Activated CD8-positive, alpha-beta T cell treated with anti-CD3 and anti-CD28 coated beads for 36 hours (primary cell): ENCODE measurements at regions not wholly inside any gene's neighbourhood (a gene's known extent, or its start where the extent isn't known, plus 50 kb on each side); places are given as distances from the start of the nearest gene placed in this dataset.

Experiments
- ATAC-seq: fragments of 200-7000 bp; cut with Tn5 transposase; one replicate; pipeline ENCODE4 v1.10.0; 2021; ENCODE audit warnings: mild to moderate bottlenecking, moderate library complexity
- CTCF ChIA-PET: fragments of 350-600 bp; sonication (Branson Sonifier 250); formaldehyde crosslinking; loops from one replicate; lab custom pipeline; 2021; ENCODE audit warnings: antibody characterized with exemption; lab: Charles Lee
- POLR2A ChIA-PET: fragments of 350-600 bp; sonication (Branson Sonifier 250); formaldehyde crosslinking; loops from one replicate; lab custom pipeline; 2021; ENCODE audit warnings: antibody characterized with exemption; lab: Charles Lee
- DNase-seq: peaks from one replicate; pipeline ENCODE4 v3.0.0-alpha.2; 2020
- H3K27ac Mint-ChIP-seq: one replicate; pipeline ENCODE4 v1.8.0; 2021; ENCODE audit warnings: mild to moderate bottlenecking, mixed read lengths
- H3K27me3 Mint-ChIP-seq: one replicate; pipeline ENCODE4 v1.8.0; 2021; ENCODE audit warnings: mixed read lengths
- H3K36me3 Mint-ChIP-seq: one replicate; pipeline ENCODE4 v1.8.0; 2021; ENCODE audit warnings: low read depth, mixed read lengths
- H3K4me1 Mint-ChIP-seq: one replicate; pipeline ENCODE4 v1.8.0; 2021; ENCODE audit warnings: low read depth, mixed read lengths
- H3K4me3 Mint-ChIP-seq: one replicate; pipeline ENCODE4 v1.8.0; 2021; ENCODE audit warnings: mild to moderate bottlenecking, moderate library complexity, mixed read lengths
- H3K9me3 Mint-ChIP-seq: one replicate; pipeline ENCODE4 v1.8.0; 2021; ENCODE audit warnings: mixed read lengths
- intact Hi-C: fragments of 100-400 bp; cut with micrococcal nuclease; formaldehyde crosslinking; loops from one replicate; pipeline ENCODE4 v1.10.0; 2022
- TF ChIP-seq, protein P1 (sequence below): fragments of 200-600 bp; IDR thresholded peaks from one replicate; pipeline ENCODE4 v1.8.0; 2022; ENCODE audit warnings: antibody characterized with exemption, mild to moderate bottlenecking

- TF ChIP-seq, protein P1, sequence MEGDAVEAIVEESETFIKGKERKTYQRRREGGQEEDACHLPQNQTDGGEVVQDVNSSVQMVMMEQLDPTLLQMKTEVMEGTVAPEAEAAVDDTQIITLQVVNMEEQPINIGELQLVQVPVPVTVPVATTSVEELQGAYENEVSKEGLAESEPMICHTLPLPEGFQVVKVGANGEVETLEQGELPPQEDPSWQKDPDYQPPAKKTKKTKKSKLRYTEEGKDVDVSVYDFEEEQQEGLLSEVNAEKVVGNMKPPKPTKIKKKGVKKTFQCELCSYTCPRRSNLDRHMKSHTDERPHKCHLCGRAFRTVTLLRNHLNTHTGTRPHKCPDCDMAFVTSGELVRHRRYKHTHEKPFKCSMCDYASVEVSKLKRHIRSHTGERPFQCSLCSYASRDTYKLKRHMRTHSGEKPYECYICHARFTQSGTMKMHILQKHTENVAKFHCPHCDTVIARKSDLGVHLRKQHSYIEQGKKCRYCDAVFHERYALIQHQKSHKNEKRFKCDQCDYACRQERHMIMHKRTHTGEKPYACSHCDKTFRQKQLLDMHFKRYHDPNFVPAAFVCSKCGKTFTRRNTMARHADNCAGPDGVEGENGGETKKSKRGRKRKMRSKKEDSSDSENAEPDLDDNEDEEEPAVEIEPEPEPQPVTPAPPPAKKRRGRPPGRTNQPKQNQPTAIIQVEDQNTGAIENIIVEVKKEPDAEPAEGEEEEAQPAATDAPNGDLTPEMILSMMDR = no peak
- no peak overlapping the region for H3K4me3 Mint-ChIP-seq
Observed at GRCh38 chr2:147614471-147614870, 230.4 kb upstream of the ACVR2A start.

DNA sequence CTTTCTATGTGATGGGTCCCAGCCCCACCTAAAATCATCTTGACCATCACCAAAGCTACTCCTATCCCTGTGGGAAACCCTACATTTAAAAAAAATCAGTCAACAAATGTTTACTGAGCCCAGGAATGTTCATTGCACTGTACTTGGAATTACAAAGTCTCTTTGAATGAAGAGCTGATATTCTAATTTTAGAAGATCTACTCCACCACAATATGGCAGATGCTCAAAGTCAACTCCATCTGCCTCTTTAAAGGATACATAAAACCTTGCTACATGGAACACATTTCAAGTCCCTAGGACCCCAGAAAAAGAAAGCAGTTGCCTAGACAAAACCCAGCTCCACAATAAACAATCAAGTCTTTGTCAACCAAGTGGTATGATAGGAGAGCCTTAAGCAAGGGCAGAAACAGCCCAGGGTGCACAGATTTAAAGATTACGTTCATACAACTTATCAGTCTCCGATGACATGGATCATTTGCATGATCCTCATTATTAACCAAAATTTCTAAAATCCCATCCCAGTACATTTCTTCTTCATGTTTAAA, 234.3 kb upstream of the ACVR2A start:
- DNase-seq (no peak), ATAC-seq (no peak)
- ChIA-PET POLR2A (no interaction called here), CTCF (interaction anchor here (1.1 kb wide), 1 partner anchor 11 kb away, joined by 3 read pairs; no protein-coding TSS in a partner anchor)
- no peaks in the 10 kb centered on the region for H3K36me3 Mint-ChIP-seq
- H3K4me1 Mint-ChIP-seq = no peaks in the 10 kb centered on the region
- no peaks in the 10 kb centered on the region for H3K9me3 Mint-ChIP-seq
- TF ChIP-seq, protein P1 = no peak
- H3K27me3 Mint-ChIP-seq = no peaks in the 10 kb centered on the region
- no peak overlapping the region for H3K4me3 Mint-ChIP-seq
- H3K27ac Mint-ChIP-seq = no peak overlapping the region
- intact Hi-C loops = no loop called here

More at GRCh38 chr2:147614471-147614870, 230.4 kb upstream of the ACVR2A start:
- no peaks in the 10 kb centered on the region for H3K27me3 Mint-ChIP-seq
- no peak overlapping the region for H3K27ac Mint-ChIP-seq
- DNase-seq = no peak
- no peak for ATAC-seq
- H3K9me3 Mint-ChIP-seq = no peaks in the 10 kb centered on the region
- CTCF ChIA-PET = no interaction called here
- POLR2A ChIA-PET = no interaction called here
- H3K4me1 Mint-ChIP-seq = no peaks in the 10 kb centered on the region
- intact Hi-C loops = no loop called here
- no peaks in the 10 kb centered on the region for H3K36me3 Mint-ChIP-seq

DNA sequence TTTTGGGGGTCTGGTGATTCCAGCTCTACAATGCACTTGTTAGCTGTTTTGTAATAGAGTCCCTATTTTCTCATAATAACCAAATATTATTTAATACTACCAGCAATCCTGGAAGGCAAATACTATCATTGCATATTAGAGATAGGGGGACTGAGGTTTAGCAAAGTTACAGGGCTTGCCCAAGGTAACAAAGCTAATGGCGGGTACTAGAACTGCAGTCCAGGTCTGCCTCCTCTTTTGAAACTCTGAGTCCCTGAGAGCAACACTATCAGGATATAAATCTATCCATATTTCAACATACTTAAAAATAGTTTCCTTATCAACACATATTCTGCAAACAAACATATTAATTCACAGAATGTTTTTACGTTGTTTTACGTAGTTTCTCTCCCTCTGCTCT, 235.5 kb upstream of the ACVR2A start:
- H3K27ac Mint-ChIP-seq = no peak overlapping the region
- ATAC-seq (no peak), DNase-seq (no peak)
- intact Hi-C loops = no loop called here
- CTCF ChIA-PET = no interaction called here
- no peak overlapping the region for H3K4me3 Mint-ChIP-seq
- H3K36me3 Mint-ChIP-seq = no peaks in the 10 kb centered on the region
- H3K9me3 Mint-ChIP-seq = no peaks in the 10 kb centered on the region
- H3K4me1 Mint-ChIP-seq = no peaks in the 10 kb centered on the region
- TF ChIP-seq, protein P1 = no peak
- POLR2A ChIA-PET = no interaction called here
- H3K27me3 Mint-ChIP-seq = no peaks in the 10 kb centered on the region

- Mint-ChIP-seq H3K27ac (no peak overlapping the region), H3K4me1 (no peaks in the 10 kb centered on the region), H3K36me3 (no peaks in the 10 kb centered on the region), H3K4me3 (no peak overlapping the region), H3K27me3 (no peaks in the 10 kb centered on the region), H3K9me3 (no peaks in the 10 kb centered on the region)
- CTCF ChIA-PET = no interaction called here
- DNase-seq = no peak
- TF ChIP-seq, protein P1 = no peak
- ATAC-seq = no peak
- intact Hi-C loops = no loop called here
- POLR2A ChIA-PET = no interaction called here
Observed at GRCh38 chr2:147607379-147607778, 237.4 kb upstream of the ACVR2A start.

DNA sequence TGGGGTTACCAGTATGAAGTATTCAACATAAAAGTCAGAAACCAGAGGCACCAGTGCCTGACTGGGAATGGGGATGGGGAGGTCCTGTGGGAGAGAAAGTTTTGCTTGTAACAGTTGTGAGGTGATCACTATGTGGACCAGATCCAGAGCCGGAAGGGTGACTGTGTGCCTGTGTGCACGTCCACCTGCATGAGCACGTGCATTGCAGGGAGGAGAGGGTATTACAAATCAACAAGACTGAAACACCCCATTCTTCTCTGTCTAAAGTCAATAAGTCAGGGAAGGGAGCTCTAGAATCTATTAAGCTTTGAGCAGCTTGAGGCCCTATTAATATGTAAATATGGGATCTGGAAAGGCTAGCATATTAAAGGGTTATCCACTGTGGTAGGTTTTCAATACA, 241.0 kb upstream of the ACVR2A start:
- Mint-ChIP-seq H3K36me3 (no peaks in the 10 kb centered on the region), H3K9me3 (no peaks in the 10 kb centered on the region), H3K4me3 (no peak overlapping the region), H3K27me3 (no peaks in the 10 kb centered on the region), H3K27ac (no peak overlapping the region), H3K4me1 (no peaks in the 10 kb centered on the region)
- DNase-seq = no peak
- no peak for ATAC-seq
- TF ChIP-seq, protein P1 = no peak
- POLR2A ChIA-PET = no interaction called here
- CTCF ChIA-PET = interaction anchor here (0.5 kb wide), 1 partner anchor 78 kb away, joined by 3 read pairs; no protein-coding TSS in a partner anchor
- intact Hi-C loops = no loop called here
